HG03097 (cell line): ENCODE measurements at regions not wholly inside any gene's neighbourhood (a gene's known extent, or its start where the extent isn't known, plus 50 kb on each side); places are given as distances from the start of the nearest gene placed in this dataset.
"Not testable (repeated sequence)": the region's sequence is repeated elsewhere in the genome, so short reads cannot be mapped to it uniquely, and the experiment has no call there.

Experiments used
- ATAC-seq: cut with Tn5 transposase; IDR thresholded peaks from one replicate; pipeline ENCODE4 v1.9.1; 2021; ENCODE audit not compliant: unreplicated experiment, low FRiP score

GRCh38 chr12:19894803-19895202 lies 455.5 kb downstream of the AEBP2 start:
- ATAC-seq = no peak

DNA sequence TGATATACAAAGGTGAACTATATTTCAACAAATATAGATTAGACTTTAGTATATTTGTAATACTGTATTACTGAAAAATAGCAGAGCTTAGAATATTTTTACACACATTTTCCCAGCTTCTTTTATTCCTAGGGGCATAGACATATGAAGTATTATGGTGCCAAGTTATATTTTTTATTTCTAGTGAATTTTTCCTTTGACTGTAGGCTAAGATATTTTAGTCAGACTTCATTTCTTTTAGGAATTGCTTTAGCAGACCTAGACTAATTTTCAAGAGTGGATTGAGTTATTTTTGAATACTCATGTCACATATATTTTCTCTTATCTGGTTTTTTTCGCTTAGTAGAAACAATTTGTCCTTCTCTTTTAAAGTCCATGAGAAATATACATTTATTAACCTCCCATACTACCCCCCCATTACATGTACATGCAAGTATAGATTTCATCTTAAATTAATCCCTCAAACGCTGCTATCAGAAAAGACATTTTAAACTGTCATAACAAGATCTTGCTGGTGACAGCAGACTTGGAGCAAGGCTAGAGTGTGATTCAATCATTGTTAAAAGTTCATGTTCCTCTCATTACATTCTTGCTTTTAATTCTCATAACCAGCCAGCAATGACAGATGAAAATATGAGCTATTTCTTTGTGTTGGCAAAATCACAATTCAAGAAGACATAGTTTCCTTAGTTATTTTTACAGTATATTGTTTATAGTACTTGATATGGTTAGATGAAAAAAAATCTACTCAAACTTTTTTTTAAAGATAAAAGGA lies 456.1 kb downstream of the AEBP2 start:
- no peak for ATAC-seq

DNA sequence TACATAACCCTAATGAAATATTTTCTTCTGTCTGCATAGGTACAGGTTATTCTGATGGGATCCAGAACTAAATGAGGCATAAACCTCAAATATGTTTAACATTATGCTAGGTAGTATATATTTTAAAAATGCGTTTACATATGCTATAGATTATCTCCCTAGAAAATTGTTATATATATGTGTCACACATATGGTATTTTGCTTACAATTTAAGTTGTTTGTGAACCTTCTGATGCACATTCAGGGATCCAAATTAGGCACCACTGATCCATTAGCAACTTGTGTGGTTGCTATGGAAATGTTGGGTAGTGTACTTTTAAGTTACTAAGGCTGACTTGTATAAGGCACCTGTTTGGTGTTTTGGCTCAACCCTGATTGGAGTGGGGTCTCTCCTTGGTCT lies 456.7 kb downstream of the AEBP2 start:
- no peak for ATAC-seq

- ATAC-seq = no peak
Observed at GRCh38 chr12:19896534-19896933, 457.2 kb downstream of the AEBP2 start.

DNA sequence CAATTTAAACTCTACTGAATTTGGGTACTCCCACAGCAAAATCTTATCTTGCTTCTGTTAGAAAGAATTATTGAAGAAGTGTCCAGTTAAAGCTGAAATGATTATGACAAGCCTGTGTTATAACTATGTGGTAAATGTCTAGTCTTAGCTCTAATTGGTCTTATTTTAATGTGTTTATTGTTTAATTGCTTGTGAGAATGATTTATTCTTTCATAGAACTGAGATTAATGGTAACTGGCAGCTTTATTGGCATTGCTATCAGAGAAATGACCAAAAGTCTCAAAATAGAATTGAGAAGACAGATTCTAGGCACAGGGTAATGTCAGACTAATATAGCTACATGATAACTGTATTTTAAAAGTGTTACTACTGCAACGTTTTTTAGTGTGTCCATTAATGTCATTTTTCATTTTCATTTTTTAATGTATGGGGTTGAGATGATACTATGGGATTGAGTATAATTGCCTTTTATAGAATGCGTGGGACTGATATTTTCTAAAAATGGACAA lies 458.7 kb downstream of the AEBP2 start:
- no peak for ATAC-seq

DNA sequence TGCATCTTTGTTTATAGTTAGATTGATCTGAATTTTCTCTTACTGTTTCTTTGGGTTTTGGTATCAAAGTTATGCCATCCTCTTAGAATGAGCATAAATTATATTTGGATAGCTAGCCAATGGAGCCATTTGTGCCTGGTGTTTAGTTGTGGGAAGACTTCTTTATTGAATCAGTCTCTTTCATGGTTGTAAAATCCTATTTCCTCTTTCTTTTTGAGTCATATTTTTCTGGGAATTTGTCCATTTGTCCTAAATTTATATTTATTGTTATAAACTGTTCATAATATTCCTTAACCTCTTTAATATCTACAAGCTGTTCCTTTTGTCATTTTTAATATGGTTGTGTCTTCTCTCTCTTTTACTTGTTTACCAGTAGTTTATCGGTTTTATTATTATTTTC lies 462.5 kb downstream of the AEBP2 start:
- no peak for ATAC-seq

DNA sequence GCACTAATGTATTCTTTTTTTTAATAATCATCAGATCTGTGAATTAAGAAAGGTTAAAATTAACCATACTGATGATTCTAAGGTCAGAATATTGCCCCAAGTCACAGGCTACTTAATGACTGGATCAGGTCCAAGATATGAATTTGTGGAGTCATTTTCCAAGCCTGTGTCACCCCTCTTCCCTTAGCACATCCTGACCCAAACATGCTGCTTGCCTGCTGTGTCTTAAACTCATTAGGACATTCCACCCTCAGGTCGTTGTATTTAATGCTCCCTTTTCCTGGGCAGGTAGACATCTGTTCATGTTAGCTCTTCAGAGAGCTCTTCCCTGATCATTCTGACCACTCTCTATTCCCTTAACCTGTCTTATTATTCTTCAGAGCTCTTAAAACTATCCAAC lies 463.5 kb upstream of the PDE3A start:
- no peak for ATAC-seq

GRCh38 chr12:19908830-19909229 lies 459.5 kb upstream of the PDE3A start:
- ATAC-seq = no peak

DNA sequence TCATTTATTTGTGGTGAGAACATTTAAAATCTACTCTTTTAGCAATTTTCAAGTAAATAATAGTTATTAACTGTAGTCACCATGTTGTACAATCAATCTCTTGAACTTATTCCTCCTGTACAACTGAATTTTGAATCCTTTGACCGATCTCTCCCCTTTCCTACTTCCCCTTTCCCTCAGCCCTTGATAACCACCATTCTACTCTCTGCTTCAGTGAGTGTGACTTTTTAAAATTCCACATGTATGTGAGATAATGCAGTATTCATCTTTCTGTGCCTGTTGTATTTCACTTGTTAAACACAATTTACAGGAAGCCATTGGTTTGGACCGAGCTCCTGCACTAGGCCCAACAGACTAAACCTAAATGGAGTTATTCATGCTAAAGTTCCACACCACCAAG lies 458.9 kb upstream of the PDE3A start:
- no peak for ATAC-seq

- ATAC-seq = no peak
Observed at GRCh38 chr12:19910681-19911080, 457.7 kb upstream of the PDE3A start.

DNA sequence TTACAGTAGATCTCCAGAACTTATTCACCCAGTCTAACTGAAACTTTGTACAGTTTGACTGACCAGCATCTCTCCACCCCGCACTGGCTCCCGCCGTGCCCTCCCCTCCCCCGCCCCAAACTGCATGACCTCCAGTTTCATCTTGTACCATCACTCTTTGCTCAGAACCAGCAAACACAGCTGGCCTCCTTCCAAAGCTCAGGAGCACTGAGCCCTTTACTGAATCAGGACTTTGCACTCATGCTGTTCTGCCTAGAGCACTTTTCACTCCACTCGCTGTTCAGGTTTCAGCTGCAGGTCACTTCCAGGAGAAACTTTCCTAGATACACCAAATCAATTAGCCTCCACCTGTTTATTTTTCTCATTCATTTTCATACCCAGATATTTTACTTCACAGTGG lies 455.3 kb upstream of the PDE3A start:
- no peak for ATAC-seq

DNA sequence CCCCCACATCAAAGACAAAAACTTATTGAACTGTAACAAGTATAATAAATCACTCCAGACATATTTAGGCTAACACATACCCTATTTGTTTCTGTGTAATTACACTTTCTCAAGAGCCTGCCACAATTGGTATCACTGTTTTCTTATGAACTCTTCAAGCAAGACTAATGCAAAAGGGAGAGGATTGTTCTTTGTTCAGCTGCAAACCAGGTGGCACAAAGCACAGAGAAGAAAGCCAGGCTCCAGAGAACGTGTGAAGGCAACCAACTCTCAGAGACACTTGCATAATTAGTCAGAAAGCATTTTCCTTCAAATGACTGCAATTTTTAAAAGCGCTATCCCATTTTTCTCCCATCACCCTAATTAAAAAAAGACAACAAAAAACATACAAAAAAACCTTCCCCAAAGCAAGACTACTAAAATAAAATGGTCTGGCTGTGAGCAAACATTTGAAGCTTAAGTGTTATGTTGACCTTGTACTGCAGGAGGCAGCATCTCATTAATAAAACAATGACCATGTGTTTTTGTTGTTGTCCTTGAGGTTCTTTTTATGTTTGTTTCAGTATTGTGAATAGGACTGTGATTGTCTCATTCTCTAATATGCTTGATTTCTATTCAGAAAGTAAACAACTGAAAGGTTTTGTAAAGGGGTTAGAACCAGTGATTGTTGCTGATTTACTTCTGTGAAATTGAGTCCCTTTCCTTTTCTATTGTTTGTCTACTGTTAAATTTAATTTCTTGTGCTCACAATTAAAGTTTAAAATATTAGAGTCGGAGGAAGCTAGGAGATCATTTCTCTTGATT lies 452.7 kb upstream of the PDE3A start:
- ATAC-seq = no peak

DNA sequence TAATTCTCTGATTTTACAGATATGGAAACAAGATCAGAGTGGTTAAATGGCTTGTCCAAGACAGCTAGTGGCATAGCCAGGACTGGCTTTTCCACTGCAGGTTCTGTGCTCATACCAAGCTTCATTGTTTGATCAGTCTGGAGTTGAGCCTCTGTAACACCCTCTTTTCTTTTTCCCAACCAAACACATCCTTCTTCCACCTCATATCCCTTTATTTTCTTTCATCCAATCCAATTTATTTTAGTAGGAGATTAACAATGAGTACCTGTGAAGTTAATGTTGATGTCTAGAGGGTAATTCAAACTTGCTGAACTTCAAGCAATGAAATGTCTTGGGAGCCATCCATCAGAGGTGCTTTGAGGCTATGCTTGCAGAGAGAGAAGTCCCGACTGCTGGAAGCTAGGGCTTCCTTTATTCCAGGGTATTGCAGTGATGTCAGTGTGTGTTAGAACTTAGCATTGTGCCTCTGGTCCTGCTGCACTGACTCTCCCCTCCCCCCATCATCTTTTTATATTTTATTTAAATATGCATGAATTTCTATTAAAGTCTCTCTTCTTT lies 452.1 kb upstream of the PDE3A start:
- no peak for ATAC-seq

DNA sequence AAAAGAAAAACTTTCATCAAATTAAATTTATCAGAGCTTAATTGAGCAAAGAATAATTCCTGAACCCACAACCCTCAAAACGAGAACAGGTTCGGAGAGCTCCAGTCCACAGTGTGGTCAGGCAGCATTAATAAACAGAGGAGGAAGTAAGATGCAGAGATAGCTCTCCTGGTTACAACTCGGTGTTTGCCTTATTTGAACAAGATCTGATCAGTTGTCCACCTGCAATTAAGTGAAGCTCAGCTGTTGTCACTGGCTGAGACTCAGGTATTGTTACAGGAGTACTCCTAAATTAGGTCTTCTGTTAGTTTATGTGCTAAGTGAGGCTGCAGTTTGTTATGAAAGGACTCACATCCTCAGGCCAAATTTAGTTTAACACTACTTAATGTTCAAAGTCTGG lies 451.4 kb upstream of the PDE3A start:
- no peak for ATAC-seq

- ATAC-seq = not testable (repeated sequence)
Observed at GRCh38 chr12:19921716-19922115, 446.6 kb upstream of the PDE3A start.

DNA sequence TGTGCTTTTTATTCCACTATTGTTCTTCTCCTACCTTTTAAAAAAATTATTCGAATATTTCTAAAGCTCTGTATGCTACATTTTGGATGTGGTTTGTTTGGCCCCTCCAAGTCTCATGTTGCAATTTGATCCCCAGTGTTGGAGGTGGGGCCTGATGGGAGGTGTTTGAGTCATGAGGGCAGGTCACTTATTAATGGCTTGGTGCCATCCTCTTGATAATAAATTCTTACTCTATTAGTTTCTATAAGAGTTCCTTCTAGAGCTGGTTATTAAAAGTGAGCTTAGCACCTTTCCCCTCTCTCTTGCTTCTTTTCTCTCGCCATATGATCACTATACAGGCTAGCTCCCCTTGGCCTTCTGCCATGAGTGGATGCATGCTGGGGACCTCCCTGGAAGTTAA lies 445.6 kb upstream of the PDE3A start:
- ATAC-seq = no peak

DNA sequence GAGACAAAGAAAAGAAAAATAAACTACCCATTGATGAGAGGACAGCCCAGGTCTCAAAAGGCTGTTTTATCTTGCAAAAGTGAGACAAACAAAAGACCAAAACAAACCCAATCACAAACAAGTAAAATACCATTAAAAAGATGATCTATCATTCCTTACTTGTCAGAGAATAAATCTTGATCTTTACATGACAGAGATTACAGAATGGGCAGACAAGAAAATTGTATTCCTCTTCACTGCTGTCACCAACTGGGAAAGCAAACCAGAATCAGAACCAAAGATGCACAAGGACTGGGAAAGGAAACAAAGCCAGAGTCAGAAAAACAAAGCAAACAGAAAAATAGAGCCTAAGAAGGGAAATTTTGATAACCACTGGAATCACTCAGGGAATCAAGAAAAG lies 444.0 kb upstream of the PDE3A start:
- ATAC-seq = no peak

DNA sequence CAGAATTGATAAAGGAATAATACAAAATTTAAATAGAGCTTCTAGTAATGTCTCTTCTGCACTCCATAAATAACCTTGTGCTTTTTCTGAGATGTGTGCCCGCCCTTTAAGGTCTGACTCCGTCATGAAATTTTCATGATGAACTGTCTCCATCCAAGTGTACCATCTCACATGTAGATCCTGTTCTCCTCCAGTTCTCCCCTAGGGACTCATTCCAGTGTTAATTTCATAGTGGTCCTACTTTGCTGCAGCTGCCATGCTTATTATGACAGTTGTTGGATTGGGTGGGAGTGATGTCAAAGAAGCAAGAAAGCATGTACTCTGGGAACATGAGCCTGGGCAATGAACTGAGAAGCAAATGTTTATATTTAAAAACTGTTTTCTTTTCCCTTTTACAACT lies 442.5 kb upstream of the PDE3A start:
- ATAC-seq = no peak

DNA sequence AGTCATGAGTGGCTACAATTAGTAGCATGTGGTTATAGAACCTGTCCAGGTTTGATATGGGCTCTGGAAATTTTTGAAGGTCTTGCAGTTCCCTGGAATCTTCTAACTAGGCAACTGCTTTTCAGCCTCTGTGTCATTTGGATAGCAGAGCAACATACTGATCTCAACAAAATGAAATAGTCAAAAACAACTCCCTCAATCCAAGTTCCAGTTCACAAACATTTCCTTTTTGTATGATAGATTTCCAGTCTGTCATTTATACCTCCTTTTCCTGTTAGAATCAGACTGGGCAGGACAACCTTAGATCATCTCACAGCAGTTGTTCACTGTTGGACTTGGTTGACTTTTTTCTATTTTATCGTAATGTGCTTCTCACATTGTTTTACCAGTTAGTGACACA lies 442.1 kb upstream of the PDE3A start:
- ATAC-seq = no peak

DNA sequence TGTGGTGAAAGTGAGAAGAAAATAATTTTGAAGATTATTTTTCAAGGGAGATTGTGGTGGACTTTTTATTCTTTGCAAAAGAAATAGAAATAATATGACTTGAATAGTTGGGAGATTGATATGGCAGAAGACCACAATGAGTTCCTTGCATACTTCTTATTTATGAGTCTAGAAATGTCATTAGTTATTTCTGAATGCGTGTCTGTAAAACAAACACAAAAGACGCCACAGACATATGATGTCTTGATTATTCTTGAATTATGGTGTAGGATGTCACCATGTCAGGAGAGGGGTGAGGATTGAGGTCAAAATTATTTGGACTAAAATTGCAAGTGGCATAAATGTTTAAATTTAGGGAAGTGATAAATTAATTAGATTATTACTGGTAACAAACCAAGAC lies 440.7 kb upstream of the PDE3A start:
- no peak for ATAC-seq

GRCh38 chr12:19932413-19932812 lies 435.9 kb upstream of the PDE3A start:
- ATAC-seq = no peak

DNA sequence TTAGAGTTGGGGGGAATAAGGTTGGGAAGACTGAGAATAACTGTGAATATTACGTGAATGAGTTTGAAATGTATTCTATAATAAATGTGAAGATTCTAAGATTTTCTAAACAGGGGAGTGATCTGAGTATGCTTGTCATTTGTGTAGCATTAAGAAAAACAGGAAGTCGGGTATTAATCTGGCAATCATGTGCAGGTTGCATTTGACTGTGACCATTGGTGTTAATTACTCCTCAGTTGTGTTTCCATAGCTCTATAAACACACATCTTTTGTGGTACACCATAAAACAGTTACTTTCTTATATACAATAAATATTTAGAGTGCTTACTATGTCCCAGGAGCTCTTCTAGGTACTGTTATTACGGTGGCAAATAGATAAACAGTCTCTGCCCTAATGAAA lies 434.4 kb upstream of the PDE3A start:
- ATAC-seq = no peak
